Muscle of back (tissue), 3 donors: ENCODE measurements at regions not wholly inside any gene's neighbourhood (a gene's known extent, or its start where the extent isn't known, plus 50 kb on each side); places are given as distances from the start of the nearest gene placed in this dataset.
A peak's percentile ranks its signal among the peaks of the same experiment; 100 is the strongest.
"Not testable (repeated sequence)": the region's sequence is repeated elsewhere in the genome, so short reads cannot be mapped to it uniquely, and the experiment has no call there.

ENCODE experiments used
- DNase-seq, 3 donors: peaks; one replicate each; pipeline versions ENCODE4 v3.0.0 to v3.0.0-alpha.2; 2013

- DNase-seq = no peak
Observed at GRCh38 chr10:81733542-81733941, 141.5 kb upstream of the NRG3 start.

- not testable (repeated sequence) for DNase-seq
Observed at GRCh38 chr10:81735167-81735566, 139.8 kb upstream of the NRG3 start.

GRCh38 chr10:81759111-81759510 lies 115.9 kb upstream of the NRG3 start:
- DNase-seq = peak in 1 of 3 donors; percentile 2

- no peak for DNase-seq
Observed at GRCh38 chr10:81784111-81784597, 90.8 kb upstream of the NRG3 start.

GRCh38 chr10:81792729-81793128 lies 82.3 kb upstream of the NRG3 start:
- no peak for DNase-seq

- no peak for DNase-seq
Observed at GRCh38 chr10:81806842-81807241, 68.2 kb upstream of the NRG3 start.

GRCh38 chr10:81814842-81815241 lies 60.2 kb upstream of the NRG3 start:
- no peak for DNase-seq

GRCh38 chr10:81817596-81818170 lies 57.3 kb upstream of the NRG3 start:
- no peak for DNase-seq

- no peak for DNase-seq
Observed at GRCh38 chr10:81820418-81820817, 54.6 kb upstream of the NRG3 start.
